ENCODE measurements at regions not wholly inside any gene's neighbourhood (a gene's known extent, or its start where the extent isn't known, plus 50 kb on each side); places are given as distances from the start of the nearest gene placed in this dataset.

DNA sequence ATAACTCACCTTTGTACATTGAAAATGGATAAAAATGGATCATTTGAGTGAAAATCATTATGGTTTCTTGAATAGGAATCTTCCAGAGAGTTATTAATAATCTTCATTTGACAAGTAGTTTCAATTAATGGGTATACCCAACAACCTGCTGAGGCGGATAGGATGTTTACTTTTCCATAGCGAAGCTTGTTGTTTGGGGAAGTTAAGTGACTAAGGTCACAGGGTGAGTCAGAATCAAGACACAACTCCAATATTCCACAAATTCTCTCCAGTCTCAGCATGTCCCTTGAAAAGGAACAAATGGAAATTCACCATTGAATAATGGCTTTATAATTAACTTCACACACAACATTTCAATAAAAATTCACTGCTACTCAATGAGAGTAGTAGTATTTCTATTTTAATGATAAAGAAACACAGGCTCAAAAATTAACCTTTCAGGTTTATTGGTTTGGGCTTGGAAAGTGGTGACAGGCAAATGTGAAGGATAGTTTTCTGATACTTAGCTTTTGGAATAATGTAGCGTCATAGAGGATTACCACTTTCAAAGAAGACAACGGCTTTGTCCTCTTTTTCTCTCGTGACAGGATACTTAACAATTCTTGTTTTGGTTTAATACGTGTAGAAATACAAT lies 211.3 kb downstream of the GPD2 start:
- intact Hi-C loops (cut with DNase I; ENCODE audit: low total_unique reads) = no loop called here

GRCh38 chr2:156648522-156648921 lies 212.3 kb downstream of the GPD2 start:
- no peaks in the 10 kb centered on the region for H3K9me3 ChIP-seq
- intact Hi-C loops (cut with DNase I; ENCODE audit: low total_unique reads) = no loop called here
- DNase-seq = no peak
- no peaks in the 10 kb centered on the region for H3K27me3 ChIP-seq
- H3K36me3 ChIP-seq = no peaks in the 10 kb centered on the region
- TF ChIP-seq, protein P1, sequence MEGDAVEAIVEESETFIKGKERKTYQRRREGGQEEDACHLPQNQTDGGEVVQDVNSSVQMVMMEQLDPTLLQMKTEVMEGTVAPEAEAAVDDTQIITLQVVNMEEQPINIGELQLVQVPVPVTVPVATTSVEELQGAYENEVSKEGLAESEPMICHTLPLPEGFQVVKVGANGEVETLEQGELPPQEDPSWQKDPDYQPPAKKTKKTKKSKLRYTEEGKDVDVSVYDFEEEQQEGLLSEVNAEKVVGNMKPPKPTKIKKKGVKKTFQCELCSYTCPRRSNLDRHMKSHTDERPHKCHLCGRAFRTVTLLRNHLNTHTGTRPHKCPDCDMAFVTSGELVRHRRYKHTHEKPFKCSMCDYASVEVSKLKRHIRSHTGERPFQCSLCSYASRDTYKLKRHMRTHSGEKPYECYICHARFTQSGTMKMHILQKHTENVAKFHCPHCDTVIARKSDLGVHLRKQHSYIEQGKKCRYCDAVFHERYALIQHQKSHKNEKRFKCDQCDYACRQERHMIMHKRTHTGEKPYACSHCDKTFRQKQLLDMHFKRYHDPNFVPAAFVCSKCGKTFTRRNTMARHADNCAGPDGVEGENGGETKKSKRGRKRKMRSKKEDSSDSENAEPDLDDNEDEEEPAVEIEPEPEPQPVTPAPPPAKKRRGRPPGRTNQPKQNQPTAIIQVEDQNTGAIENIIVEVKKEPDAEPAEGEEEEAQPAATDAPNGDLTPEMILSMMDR (IDR thresholded peaks at IDR 0.05) = no peak
- H3K4me3 ChIP-seq = no peak overlapping the region
- H3K4me1 ChIP-seq = no peaks in the 10 kb centered on the region
- H3K27ac ChIP-seq = no peak overlapping the region

More for the DNA sequence above, 211.3 kb downstream of the GPD2 start:
- H3K27me3 ChIP-seq = no peaks in the 10 kb centered on the region
- no peaks in the 10 kb centered on the region for H3K4me1 ChIP-seq
- no peaks in the 10 kb centered on the region for H3K36me3 ChIP-seq
- no peak overlapping the region for H3K27ac ChIP-seq
- no peak for DNase-seq
- H3K9me3 ChIP-seq = no peaks in the 10 kb centered on the region
- TF ChIP-seq, protein P1 (IDR thresholded peaks at IDR 0.05) = no peak
- no peak overlapping the region for H3K4me3 ChIP-seq

DNA sequence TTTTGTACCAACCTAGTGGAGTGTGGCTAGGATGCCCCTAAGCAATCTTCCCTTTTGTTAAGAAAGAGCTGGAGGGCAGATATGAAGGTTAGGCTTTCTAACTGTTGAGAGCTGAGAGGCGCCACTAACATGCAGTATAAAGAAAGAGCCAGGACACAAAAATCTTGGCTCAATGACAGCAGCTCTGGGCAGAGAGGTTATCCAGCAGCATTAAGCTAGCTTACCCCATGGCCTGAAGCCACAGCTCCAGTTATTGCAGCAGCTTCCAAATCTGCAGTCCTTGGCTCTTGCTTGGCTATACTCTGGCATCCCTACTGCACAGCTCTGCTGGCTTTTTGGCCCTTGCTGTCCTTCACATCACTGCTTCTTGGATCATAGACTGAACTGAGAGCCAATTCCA lies 213.4 kb downstream of the GPD2 start:
- H3K4me1 ChIP-seq = no peaks in the 10 kb centered on the region
- H3K27ac ChIP-seq = no peak overlapping the region
- H3K9me3 ChIP-seq = no peaks in the 10 kb centered on the region
- H3K27me3 ChIP-seq = no peaks in the 10 kb centered on the region
- H3K4me3 ChIP-seq = no peak overlapping the region
- TF ChIP-seq, protein P1 (IDR thresholded peaks at IDR 0.05) = no peak
- H3K36me3 ChIP-seq = no peaks in the 10 kb centered on the region
- intact Hi-C loops (cut with DNase I; ENCODE audit: low total_unique reads) = no loop called here
- no peak for DNase-seq

GRCh38 chr2:156652691-156653090 lies 216.5 kb downstream of the GPD2 start:
- Histone ChIP-seq H3K4me3 (no peak overlapping the region), H3K9me3 (no peaks in the 10 kb centered on the region), H3K4me1 (no peaks in the 10 kb centered on the region), H3K27me3 (no peaks in the 10 kb centered on the region), H3K36me3 (no peaks in the 10 kb centered on the region), H3K27ac (no peak overlapping the region)
- no peak for DNase-seq
- TF ChIP-seq, protein P1 (IDR thresholded peaks at IDR 0.05) = no peak
- intact Hi-C loops (cut with DNase I; ENCODE audit: low total_unique reads) = no loop called here

DNA sequence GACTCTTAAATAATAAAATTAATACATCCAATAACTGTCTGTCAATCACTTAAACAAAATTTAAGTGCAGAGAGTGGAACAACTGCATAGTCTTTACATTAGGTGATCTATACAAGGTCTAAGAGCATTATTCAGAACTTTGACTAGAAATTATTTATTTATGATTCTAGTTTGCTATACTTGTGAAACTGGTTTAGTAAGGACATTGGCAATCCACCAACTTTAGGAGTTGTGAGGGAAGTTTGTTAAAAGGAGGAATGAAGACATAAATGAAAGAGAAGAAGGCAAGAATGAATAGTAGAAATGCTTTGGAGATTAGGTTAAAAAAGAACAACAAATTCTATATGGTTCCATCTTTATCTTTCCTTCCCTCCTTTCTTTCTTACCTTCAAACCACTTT lies 217.5 kb downstream of the GPD2 start:
- Histone ChIP-seq H3K36me3 (no peaks in the 10 kb centered on the region), H3K9me3 (no peaks in the 10 kb centered on the region), H3K4me1 (no peaks in the 10 kb centered on the region), H3K4me3 (no peak overlapping the region), H3K27me3 (no peaks in the 10 kb centered on the region), H3K27ac (no peak overlapping the region)
- TF ChIP-seq, protein P1 (IDR thresholded peaks at IDR 0.05) = no peak
- DNase-seq = no peak
- intact Hi-C loops (cut with DNase I; ENCODE audit: low total_unique reads) = no loop called here

DNA sequence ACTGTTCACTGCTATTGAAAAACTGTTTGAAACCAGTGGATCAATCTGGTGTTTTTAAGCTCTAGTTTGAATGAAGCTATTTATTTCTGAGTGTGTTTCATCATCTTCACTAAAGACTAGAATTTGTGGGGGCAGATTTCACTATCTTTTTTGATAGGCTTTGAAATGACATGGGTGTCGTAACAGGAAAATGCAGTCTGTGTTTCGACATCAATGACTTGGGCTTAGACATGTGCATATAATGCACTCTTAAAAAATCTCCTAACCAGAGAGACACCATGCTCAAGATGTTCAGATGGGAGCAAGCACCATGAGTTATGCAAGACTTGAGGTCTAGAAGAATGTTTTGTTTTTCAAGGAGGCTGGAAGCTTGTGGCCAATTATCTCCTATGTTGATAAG lies 221.6 kb downstream of the GPD2 start:
- intact Hi-C loops (cut with DNase I; ENCODE audit: low total_unique reads) = no loop called here
- TF ChIP-seq, protein P1 (IDR thresholded peaks at IDR 0.05) = no peak
- no peak overlapping the region for H3K4me3 ChIP-seq
- H3K9me3 ChIP-seq = no peaks in the 10 kb centered on the region
- H3K4me1 ChIP-seq = no peaks in the 10 kb centered on the region
- no peak overlapping the region for H3K27ac ChIP-seq
- no peaks in the 10 kb centered on the region for H3K27me3 ChIP-seq
- no peaks in the 10 kb centered on the region for H3K36me3 ChIP-seq
- no peak for DNase-seq
